Neuron (in vitro differentiated cells): ENCODE measurements at regions not wholly inside any gene's neighbourhood (a gene's known extent, or its start where the extent isn't known, plus 50 kb on each side); places are given as distances from the start of the nearest gene placed in this dataset.

Experiments
- H2AFZ ChIP-seq: one replicate; pipeline ENCODE4 v1.6.1; 2013; ENCODE audit warnings: low read depth, mild to moderate bottlenecking, inconsistent platforms, low read length, moderate library complexity
- H3K27me3 ChIP-seq: one replicate; pipeline ENCODE4 v1.6.1; 2013; ENCODE audit warnings: low read length; ENCODE audit not compliant: insufficient read depth
- H3K36me3 ChIP-seq: one replicate; pipeline ENCODE4 v1.6.1; 2013; ENCODE audit warnings: low read length; ENCODE audit not compliant: insufficient read depth
- H3K4me1 ChIP-seq: one replicate; pipeline ENCODE4 v1.6.1; 2013; ENCODE audit warnings: low read length; ENCODE audit not compliant: insufficient read depth
- H3K4me3 ChIP-seq: 2 replicates; pipeline ENCODE4 v1.5.1; 2013; ENCODE audit warnings: mild to moderate bottlenecking, low read length, moderate library complexity
- H3K9me3 ChIP-seq: one replicate; pipeline ENCODE4 v1.6.1; 2013; ENCODE audit warnings: low read length

- H3K4me3 ChIP-seq = no peak overlapping the region
- no peak overlapping the region for H2AFZ ChIP-seq
- H3K9me3 ChIP-seq = no peaks in the 10 kb centered on the region
- H3K36me3 ChIP-seq = no peaks in the 10 kb centered on the region
- no peaks in the 10 kb centered on the region for H3K27me3 ChIP-seq
- H3K4me1 ChIP-seq = no peaks in the 10 kb centered on the region
These were observed 936.5 kb upstream of the DDX18 start for GRCh38 chr2:116877944-116878343.

GRCh38 chr2:116879650-116880160, 934.8 kb upstream of the DDX18 start:
- Histone ChIP-seq H2AFZ (no peak overlapping the region), H3K9me3 (no peaks in the 10 kb centered on the region), H3K36me3 (no peaks in the 10 kb centered on the region), H3K4me3 (no peak overlapping the region), H3K27me3 (no peaks in the 10 kb centered on the region), H3K4me1 (no peaks in the 10 kb centered on the region)

GRCh38 chr2:116891191-116891590, 923.3 kb upstream of the DDX18 start:
- Histone ChIP-seq H3K4me3 (no peak overlapping the region), H3K9me3 (peaks cover 3% of the 10 kb centered on the region), H3K36me3 (no peaks in the 10 kb centered on the region), H3K4me1 (no peaks in the 10 kb centered on the region), H2AFZ (no peak overlapping the region), H3K27me3 (no peaks in the 10 kb centered on the region)

GRCh38 chr2:116911540-116911939, 903.0 kb upstream of the DDX18 start:
- Histone ChIP-seq H2AFZ (no peak overlapping the region), H3K4me1 (no peaks in the 10 kb centered on the region), H3K4me3 (no peak overlapping the region), H3K27me3 (no peaks in the 10 kb centered on the region), H3K36me3 (no peaks in the 10 kb centered on the region), H3K9me3 (no peaks in the 10 kb centered on the region)

GRCh38 chr2:116915673-116916072, 898.8 kb upstream of the DDX18 start:
- Histone ChIP-seq H3K9me3 (no peaks in the 10 kb centered on the region), H3K4me1 (no peaks in the 10 kb centered on the region), H3K27me3 (no peaks in the 10 kb centered on the region), H3K4me3 (no peak overlapping the region), H3K36me3 (no peaks in the 10 kb centered on the region), H2AFZ (no peak overlapping the region)

- Histone ChIP-seq H3K36me3 (no peaks in the 10 kb centered on the region), H2AFZ (no peak overlapping the region), H3K4me3 (no peak overlapping the region), H3K4me1 (no peaks in the 10 kb centered on the region), H3K27me3 (no peaks in the 10 kb centered on the region), H3K9me3 (no peaks in the 10 kb centered on the region)
These were observed 897.3 kb upstream of the DDX18 start for GRCh38 chr2:116917196-116917595.

GRCh38 chr2:116918574-116918973, 895.9 kb upstream of the DDX18 start:
- Histone ChIP-seq H3K4me1 (no peaks in the 10 kb centered on the region), H3K27me3 (no peaks in the 10 kb centered on the region), H3K4me3 (no peak overlapping the region), H2AFZ (no peak overlapping the region), H3K9me3 (no peaks in the 10 kb centered on the region), H3K36me3 (no peaks in the 10 kb centered on the region)

GRCh38 chr2:116922414-116922813, 892.1 kb upstream of the DDX18 start:
- Histone ChIP-seq H3K9me3 (no peaks in the 10 kb centered on the region), H3K4me1 (no peaks in the 10 kb centered on the region), H3K36me3 (no peaks in the 10 kb centered on the region), H3K27me3 (no peaks in the 10 kb centered on the region), H2AFZ (no peak overlapping the region), H3K4me3 (no peak overlapping the region)

- H3K27me3 ChIP-seq = no peaks in the 10 kb centered on the region
- no peak overlapping the region for H3K4me3 ChIP-seq
- no peaks in the 10 kb centered on the region for H3K36me3 ChIP-seq
- no peak overlapping the region for H2AFZ ChIP-seq
- no peaks in the 10 kb centered on the region for H3K9me3 ChIP-seq
- no peaks in the 10 kb centered on the region for H3K4me1 ChIP-seq
These were observed 890.0 kb upstream of the DDX18 start for GRCh38 chr2:116924509-116924908.

- Histone ChIP-seq H3K36me3 (no peaks in the 10 kb centered on the region), H3K9me3 (no peaks in the 10 kb centered on the region), H2AFZ (no peak overlapping the region), H3K4me1 (no peaks in the 10 kb centered on the region), H3K4me3 (no peak overlapping the region), H3K27me3 (no peaks in the 10 kb centered on the region)
These were observed 879.2 kb upstream of the DDX18 start for GRCh38 chr2:116935097-116935814.

- Histone ChIP-seq H3K36me3 (no peaks in the 10 kb centered on the region), H2AFZ (no peak overlapping the region), H3K4me3 (no peak overlapping the region), H3K9me3 (no peaks in the 10 kb centered on the region), H3K4me1 (no peaks in the 10 kb centered on the region), H3K27me3 (no peaks in the 10 kb centered on the region)
These were observed 866.2 kb upstream of the DDX18 start for GRCh38 chr2:116948258-116948657.

GRCh38 chr2:116949249-116949648, 865.2 kb upstream of the DDX18 start:
- Histone ChIP-seq H3K9me3 (no peaks in the 10 kb centered on the region), H3K4me1 (no peaks in the 10 kb centered on the region), H3K36me3 (no peaks in the 10 kb centered on the region), H3K4me3 (no peak overlapping the region), H3K27me3 (no peaks in the 10 kb centered on the region), H2AFZ (no peak overlapping the region)

GRCh38 chr2:116952254-116952653, 862.2 kb upstream of the DDX18 start:
- Histone ChIP-seq H3K36me3 (no peaks in the 10 kb centered on the region), H2AFZ (no peak overlapping the region), H3K9me3 (no peaks in the 10 kb centered on the region), H3K27me3 (no peaks in the 10 kb centered on the region), H3K4me3 (no peak overlapping the region), H3K4me1 (peaks cover 6% of the 10 kb centered on the region)

GRCh38 chr2:116955646-116956045, 858.8 kb upstream of the DDX18 start:
- Histone ChIP-seq H3K4me3 (no peak overlapping the region), H3K36me3 (no peaks in the 10 kb centered on the region), H3K27me3 (no peaks in the 10 kb centered on the region)

More at GRCh38 chr2:116955646-116956045, 858.8 kb upstream of the DDX18 start:
- Histone ChIP-seq H3K4me1 (peaks cover 6% of the 10 kb centered on the region), H2AFZ (no peak overlapping the region), H3K9me3 (no peaks in the 10 kb centered on the region)
